H1 (cell line): ENCODE measurements at regions not wholly inside any gene's neighbourhood (a gene's known extent, or its start where the extent isn't known, plus 50 kb on each side); places are given as distances from the start of the nearest gene placed in this dataset.

ENCODE experiments used
- BACH1 ChIP-seq: IDR thresholded peaks from 2 replicates; pipeline ENCODE4 v1.6.1; 2012; ENCODE audit warnings: low read length, improper control_type of control experiment
- GTF2F1 ChIP-seq: IDR thresholded peaks from 2 replicates; pipeline ENCODE4 v1.6.1; 2012; ENCODE audit warnings: low read depth, low read length, improper control_type of control experiment, borderline replicate concordance
- KDM4A ChIP-seq: IDR thresholded peaks from one replicate; pipeline ENCODE4 v1.7.1; 2012; ENCODE audit warnings: low read depth, mild to moderate bottlenecking, moderate library complexity, low read length, inconsistent platforms; ENCODE audit not compliant: severe bottlenecking
- NANOG ChIP-seq: IDR thresholded peaks from 2 replicates; pipeline ENCODE4 v1.6.1; 2011; ENCODE audit warnings: low read length, low read depth, mild to moderate bottlenecking, inconsistent platforms; ENCODE audit not compliant: insufficient read depth, poor library complexity, severe bottlenecking
- SIRT6 ChIP-seq: IDR thresholded peaks from one replicate; pipeline ENCODE4 v1.7.1; 2012; ENCODE audit warnings: low read length, inconsistent platforms
- SIX5 ChIP-seq: IDR thresholded peaks from 2 replicates; pipeline ENCODE4 v1.6.1; 2011; ENCODE audit warnings: mild to moderate bottlenecking, low read depth, low read length
- TF ChIP-seq, protein P1 (sequence below): fragments of 300-600 bp; sonication (generic); IDR thresholded peaks from 2 replicates; pipeline ENCODE4 v1.7.1; 2012; ENCODE audit warnings: low read length, moderate library complexity, mild to moderate bottlenecking, inconsistent platforms; ENCODE audit not compliant: insufficient replicate concordance

DNA sequence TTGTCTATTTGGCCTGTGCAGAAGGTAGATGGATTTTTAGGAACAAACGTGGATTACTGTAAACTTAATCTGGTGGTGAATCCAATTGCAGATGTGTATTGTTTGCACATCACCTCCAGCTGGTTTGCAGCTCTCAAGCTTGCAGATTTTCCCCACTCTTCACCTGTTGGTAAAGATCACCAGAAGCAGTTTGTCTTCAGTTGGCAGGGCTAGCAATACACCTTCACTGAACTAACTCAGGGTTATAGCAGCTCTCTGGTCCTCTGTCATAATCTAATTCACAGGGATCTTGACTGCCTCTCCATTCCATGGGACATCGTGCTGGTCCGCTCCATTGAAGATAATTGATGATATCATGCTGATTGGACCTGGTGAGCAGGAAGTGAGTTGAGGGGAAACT, 181.5 kb downstream of the VAPA start (continued):
- TF ChIP-seq, protein P1, sequence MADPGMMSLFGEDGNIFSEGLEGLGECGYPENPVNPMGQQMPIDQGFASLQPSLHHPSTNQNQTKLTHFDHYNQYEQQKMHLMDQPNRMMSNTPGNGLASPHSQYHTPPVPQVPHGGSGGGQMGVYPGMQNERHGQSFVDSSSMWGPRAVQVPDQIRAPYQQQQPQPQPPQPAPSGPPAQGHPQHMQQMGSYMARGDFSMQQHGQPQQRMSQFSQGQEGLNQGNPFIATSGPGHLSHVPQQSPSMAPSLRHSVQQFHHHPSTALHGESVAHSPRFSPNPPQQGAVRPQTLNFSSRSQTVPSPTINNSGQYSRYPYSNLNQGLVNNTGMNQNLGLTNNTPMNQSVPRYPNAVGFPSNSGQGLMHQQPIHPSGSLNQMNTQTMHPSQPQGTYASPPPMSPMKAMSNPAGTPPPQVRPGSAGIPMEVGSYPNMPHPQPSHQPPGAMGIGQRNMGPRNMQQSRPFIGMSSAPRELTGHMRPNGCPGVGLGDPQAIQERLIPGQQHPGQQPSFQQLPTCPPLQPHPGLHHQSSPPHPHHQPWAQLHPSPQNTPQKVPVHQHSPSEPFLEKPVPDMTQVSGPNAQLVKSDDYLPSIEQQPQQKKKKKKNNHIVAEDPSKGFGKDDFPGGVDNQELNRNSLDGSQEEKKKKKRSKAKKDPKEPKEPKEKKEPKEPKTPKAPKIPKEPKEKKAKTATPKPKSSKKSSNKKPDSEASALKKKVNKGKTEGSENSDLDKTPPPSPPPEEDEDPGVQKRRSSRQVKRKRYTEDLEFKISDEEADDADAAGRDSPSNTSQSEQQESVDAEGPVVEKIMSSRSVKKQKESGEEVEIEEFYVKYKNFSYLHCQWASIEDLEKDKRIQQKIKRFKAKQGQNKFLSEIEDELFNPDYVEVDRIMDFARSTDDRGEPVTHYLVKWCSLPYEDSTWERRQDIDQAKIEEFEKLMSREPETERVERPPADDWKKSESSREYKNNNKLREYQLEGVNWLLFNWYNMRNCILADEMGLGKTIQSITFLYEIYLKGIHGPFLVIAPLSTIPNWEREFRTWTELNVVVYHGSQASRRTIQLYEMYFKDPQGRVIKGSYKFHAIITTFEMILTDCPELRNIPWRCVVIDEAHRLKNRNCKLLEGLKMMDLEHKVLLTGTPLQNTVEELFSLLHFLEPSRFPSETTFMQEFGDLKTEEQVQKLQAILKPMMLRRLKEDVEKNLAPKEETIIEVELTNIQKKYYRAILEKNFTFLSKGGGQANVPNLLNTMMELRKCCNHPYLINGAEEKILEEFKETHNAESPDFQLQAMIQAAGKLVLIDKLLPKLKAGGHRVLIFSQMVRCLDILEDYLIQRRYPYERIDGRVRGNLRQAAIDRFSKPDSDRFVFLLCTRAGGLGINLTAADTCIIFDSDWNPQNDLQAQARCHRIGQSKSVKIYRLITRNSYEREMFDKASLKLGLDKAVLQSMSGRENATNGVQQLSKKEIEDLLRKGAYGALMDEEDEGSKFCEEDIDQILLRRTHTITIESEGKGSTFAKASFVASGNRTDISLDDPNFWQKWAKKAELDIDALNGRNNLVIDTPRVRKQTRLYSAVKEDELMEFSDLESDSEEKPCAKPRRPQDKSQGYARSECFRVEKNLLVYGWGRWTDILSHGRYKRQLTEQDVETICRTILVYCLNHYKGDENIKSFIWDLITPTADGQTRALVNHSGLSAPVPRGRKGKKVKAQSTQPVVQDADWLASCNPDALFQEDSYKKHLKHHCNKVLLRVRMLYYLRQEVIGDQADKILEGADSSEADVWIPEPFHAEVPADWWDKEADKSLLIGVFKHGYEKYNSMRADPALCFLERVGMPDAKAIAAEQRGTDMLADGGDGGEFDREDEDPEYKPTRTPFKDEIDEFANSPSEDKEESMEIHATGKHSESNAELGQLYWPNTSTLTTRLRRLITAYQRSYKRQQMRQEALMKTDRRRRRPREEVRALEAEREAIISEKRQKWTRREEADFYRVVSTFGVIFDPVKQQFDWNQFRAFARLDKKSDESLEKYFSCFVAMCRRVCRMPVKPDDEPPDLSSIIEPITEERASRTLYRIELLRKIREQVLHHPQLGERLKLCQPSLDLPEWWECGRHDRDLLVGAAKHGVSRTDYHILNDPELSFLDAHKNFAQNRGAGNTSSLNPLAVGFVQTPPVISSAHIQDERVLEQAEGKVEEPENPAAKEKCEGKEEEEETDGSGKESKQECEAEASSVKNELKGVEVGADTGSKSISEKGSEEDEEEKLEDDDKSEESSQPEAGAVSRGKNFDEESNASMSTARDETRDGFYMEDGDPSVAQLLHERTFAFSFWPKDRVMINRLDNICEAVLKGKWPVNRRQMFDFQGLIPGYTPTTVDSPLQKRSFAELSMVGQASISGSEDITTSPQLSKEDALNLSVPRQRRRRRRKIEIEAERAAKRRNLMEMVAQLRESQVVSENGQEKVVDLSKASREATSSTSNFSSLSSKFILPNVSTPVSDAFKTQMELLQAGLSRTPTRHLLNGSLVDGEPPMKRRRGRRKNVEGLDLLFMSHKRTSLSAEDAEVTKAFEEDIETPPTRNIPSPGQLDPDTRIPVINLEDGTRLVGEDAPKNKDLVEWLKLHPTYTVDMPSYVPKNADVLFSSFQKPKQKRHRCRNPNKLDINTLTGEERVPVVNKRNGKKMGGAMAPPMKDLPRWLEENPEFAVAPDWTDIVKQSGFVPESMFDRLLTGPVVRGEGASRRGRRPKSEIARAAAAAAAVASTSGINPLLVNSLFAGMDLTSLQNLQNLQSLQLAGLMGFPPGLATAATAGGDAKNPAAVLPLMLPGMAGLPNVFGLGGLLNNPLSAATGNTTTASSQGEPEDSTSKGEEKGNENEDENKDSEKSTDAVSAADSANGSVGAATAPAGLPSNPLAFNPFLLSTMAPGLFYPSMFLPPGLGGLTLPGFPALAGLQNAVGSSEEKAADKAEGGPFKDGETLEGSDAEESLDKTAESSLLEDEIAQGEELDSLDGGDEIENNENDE, result no peak
- TF ChIP-seq GTF2F1 (no peak), SIX5 (no peak), KDM4A (no peak), NANOG (no peak), SIRT6 (no peak), BACH1 (no peak)
